GM21528 (cell line): ENCODE measurements at regions not wholly inside any gene's neighbourhood (a gene's known extent, or its start where the extent isn't known, plus 50 kb on each side); places are given as distances from the start of the nearest gene placed in this dataset.
"Not testable (repeated sequence)": the region's sequence is repeated elsewhere in the genome, so short reads cannot be mapped to it uniquely, and the experiment has no call there.

ENCODE experiments used
- ATAC-seq: cut with Tn5 transposase; IDR thresholded peaks from one replicate; pipeline ENCODE4 v1.9.1; 2021; ENCODE audit warnings: mild to moderate bottlenecking, moderate library complexity; ENCODE audit not compliant: unreplicated experiment, low FRiP score

GRCh38 chr9:30078195-30078594, 2306.2 kb upstream of the ACO1 start:
- ATAC-seq, result no peak

- ATAC-seq, result no peak
These were observed 2295.0 kb upstream of the ACO1 start for GRCh38 chr9:30089428-30089827.

GRCh38 chr9:30103647-30104394, 2280.6 kb upstream of the ACO1 start:
- ATAC-seq, result no peak

GRCh38 chr9:30107134-30107533, 2277.3 kb upstream of the ACO1 start:
- ATAC-seq, result not testable (repeated sequence)

DNA sequence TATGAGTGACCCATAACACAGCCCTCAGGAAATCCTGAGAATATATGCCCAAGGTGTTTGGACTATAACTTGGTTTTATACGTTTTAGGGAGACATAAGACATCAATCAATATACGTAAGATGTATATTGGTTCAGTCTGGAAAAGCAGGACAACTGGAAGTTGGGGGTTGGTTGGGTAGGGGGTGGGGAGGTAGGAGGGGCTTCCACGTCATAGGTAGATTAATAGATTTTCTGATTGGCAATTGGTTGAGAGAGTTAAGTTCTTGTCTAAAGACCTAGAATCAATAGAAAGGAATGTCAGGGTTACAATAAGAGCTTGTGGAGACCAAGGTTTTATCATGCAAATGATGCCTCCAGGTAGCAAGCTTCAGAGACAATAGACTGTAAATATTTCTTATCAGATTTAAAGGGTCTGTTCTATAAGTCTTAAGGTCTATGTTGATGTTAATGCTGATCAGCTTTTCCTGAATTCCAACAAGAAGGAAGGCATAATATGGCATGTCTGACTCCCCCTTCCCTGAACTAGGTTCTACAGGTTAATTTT, 2267.7 kb upstream of the ACO1 start:
- ATAC-seq, result no peak

DNA sequence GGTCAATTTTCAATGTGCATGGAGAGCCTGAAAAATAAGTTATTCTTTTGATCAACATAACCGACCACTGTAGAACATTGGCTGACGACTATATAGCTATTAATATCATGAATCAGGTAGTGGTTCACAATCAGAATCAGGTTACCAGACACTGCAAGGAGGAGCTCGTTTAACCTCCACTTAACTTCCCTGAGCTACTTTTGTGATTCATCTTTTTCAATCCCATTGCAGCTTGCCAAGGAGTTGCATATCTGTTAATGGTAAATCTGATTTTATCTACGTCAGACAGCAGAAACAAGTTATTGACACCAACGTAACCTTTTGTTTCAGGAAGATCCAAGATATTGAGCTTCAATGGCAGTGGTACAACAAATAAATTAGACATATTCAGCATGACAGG, 2263.8 kb upstream of the ACO1 start:
- no peak for ATAC-seq

GRCh38 chr9:30121611-30122010, 2262.8 kb upstream of the ACO1 start:
- no peak for ATAC-seq

DNA sequence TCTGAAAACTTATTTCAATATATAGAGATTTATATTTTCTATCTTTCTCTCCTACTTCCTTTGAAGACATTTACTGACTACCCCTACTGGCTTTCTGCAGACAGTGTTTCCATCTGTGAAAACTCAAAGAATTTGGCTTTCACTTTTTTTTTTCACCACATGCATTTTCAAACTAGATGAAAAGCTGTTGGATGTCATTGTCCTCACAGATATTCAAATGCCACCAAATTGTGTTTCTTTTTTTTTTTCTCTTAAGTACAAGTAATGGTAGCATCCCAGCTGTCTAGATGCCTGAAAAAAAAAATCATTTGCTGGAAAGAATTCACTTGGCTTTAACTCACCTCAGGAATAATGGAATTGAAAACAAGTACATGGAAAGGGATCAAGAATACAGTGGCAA, 2258.6 kb upstream of the ACO1 start:
- ATAC-seq, result no peak

DNA sequence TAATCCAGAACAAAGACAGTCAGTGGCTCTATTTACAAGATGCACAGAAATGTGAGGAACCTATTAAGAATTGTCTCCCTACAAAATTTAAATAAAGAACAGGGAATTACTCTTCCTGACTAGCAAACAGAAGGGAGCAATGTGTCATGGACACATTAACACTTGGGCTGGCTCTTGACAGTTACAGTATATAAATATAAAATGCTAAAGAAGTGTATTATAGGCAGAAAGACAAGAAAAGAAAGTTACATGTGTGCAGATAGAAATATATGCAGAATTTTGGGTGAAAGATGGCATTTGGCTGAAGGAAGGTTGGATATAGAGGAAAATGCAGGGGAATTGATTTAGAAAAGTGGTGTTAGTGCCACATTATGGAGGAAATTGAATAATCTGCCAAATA, 2257.1 kb upstream of the ACO1 start:
- no peak for ATAC-seq

- no peak for ATAC-seq
These were observed 2244.0 kb upstream of the ACO1 start for GRCh38 chr9:30140407-30140806.

- no peak for ATAC-seq
These were observed 2223.9 kb upstream of the ACO1 start for GRCh38 chr9:30160570-30160969.

GRCh38 chr9:30172206-30172605, 2212.2 kb upstream of the ACO1 start:
- no peak for ATAC-seq

DNA sequence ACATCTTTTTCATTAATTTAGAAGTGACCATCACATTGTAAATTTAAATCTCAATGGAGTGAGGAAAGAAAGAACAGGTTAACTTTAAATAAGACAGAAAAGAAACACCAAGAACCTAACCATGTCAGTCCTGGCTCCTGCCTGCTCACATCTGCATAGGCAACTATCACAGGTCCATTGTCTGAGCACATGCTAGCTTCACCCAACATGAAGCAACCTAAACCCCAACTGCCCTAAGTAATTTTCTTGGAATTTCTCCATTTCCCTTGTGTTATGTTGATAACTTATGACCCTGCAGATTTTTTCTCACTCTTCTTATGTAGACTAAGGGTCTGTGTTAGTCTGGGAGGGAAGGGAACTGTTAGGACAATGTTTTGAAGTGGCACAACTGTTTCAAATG, 2205.8 kb upstream of the ACO1 start:
- ATAC-seq, result no peak

DNA sequence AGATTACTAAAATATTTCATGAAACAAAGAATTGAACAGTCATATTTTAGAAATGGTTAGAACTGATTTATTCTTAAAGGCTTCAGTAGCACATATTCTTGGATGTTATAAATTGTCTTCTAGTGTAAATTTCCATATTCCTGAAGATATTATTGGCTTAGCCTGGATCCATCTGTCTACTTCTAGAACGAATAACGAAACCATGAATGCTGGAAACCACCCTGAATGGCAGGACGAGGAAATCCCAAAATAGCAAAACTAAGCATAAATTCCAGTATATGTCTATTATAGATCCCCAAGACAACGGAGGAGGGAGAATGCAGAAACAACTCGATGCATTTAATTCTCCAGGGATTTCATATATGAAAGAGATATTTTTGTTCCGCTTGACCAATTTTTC, 2191.0 kb upstream of the ACO1 start:
- no peak for ATAC-seq

- no peak for ATAC-seq
These were observed 2187.5 kb upstream of the ACO1 start for GRCh38 chr9:30196941-30197340.

DNA sequence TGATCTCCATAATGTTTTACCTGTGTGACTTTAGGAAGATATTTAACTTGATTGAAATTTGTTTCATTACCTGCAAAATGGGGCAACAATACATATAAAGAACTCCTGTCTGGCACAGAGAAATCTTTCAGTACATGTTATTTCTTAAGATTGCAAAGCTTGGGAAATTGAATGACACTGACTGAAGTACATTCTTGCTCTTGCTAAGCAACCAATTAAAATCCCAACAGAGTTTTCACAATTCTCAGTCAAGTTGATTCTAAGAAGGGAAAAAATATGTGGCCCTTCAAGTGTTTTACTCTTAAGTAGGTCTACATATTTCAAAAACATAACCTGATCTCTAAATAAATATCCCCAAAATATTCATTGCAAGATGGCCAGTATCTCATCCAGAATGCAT, 2187.0 kb upstream of the ACO1 start:
- ATAC-seq, result no peak

DNA sequence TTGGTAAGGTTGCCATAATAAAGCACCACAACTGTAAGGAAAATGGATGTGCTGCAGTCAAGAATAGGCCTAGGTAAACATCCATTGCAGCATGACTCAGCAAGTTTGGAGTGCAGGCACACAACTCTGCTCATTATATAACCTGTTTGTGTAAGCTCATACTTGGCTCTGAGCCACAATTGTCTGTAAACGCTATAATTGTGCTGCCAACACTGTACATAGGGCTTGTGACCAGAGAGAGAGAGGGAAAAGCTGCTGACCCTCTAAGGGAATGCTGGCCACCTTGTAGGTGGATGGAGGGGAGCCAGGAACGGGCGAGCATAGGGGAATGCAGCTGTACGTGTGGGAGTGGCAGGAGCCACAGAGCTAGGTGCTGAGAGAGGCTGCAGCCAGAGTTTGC, 2186.5 kb upstream of the ACO1 start:
- ATAC-seq, result no peak

GRCh38 chr9:30198463-30199309, 2185.8 kb upstream of the ACO1 start:
- ATAC-seq, result no peak

DNA sequence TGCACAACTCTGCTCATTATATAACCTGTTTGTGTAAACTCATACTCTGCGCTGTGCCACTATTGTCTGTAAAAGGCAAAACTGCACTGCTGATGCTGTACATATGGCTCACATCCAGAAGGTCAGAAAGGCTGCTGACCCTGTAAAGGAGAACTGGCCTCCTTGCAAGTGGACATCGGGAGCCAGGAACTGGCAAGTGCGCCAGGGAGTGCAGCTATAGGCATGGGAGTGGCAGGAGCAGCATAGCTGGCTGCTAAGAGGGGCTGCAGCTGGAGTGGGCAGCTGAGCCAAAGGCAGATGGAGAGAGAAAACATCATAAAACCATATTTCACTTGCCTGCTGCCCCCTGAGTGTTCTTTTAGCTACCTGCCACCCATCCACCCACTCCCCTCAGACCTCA, 2183.4 kb upstream of the ACO1 start:
- ATAC-seq, result no peak

DNA sequence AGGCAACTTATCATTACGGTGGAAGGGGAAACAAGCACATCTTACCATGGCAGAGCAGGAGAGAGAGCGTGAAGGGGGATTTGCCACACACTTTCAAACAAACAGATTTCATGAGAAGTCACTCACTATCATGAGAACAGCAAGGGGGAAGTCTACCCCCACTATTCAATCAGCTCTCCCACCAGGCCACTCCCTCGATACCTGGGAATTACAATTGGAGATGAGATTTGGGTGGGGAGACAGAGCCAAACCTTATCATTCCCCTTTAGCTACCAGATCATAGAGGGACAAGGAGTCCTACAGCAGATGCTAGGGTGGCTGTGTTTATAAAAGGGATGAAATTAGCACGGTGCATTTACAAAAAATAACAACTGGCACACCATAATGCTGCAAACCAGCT, 2149.4 kb upstream of the ACO1 start:
- ATAC-seq, result no peak

- ATAC-seq, result no peak
These were observed 2148.9 kb upstream of the ACO1 start for GRCh38 chr9:30235564-30235963.

DNA sequence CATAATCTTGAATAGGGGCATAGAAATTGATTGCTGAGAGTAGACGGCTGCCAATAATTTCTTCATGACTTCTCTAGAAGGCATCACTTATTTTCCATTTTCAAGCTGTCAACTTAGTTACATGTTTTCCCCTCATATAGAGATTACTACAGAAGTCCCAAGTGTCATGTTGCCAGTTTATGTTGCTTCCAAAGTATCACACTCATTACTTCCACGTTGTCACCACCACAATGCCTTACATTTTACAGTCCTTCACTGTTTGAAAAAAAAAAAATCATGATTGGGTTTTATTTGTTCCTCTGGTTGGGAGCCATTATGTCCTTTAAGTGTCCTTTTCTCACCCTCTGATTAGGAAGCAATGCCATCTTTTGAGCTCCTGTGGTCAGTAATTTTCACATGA, 2144.6 kb upstream of the ACO1 start:
- no peak for ATAC-seq
